Osteocyte (in vitro differentiated cells): ENCODE measurements at regions not wholly inside any gene's neighbourhood (a gene's known extent, or its start where the extent isn't known, plus 50 kb on each side); places are given as distances from the start of the nearest gene placed in this dataset.
"Not testable (repeated sequence)": the region's sequence is repeated elsewhere in the genome, so short reads cannot be mapped to it uniquely, and the experiment has no call there.

ENCODE experiments used
- DNase-seq: peaks from one replicate; pipeline ENCODE4 v3.0.0; 2021; ENCODE audit warnings: mixed read lengths; ENCODE audit not compliant: unreplicated experiment; ENCODE audit errors: extremely low spot score
- H3K27ac Mint-ChIP-seq: one replicate; pipeline ENCODE4 v1.8.0; 2021; ENCODE audit warnings: mild to moderate bottlenecking, mixed read lengths; ENCODE audit not compliant: unreplicated experiment
- H3K27me3 Mint-ChIP-seq: one replicate; pipeline ENCODE4 v1.8.0; 2021; ENCODE audit warnings: mixed read lengths; ENCODE audit not compliant: unreplicated experiment
- H3K36me3 Mint-ChIP-seq: one replicate; pipeline ENCODE4 v1.8.0; 2021; ENCODE audit warnings: mixed read lengths; ENCODE audit not compliant: unreplicated experiment
- H3K4me1 Mint-ChIP-seq: one replicate; pipeline ENCODE4 v1.8.0; 2021; ENCODE audit warnings: mixed read lengths; ENCODE audit not compliant: unreplicated experiment
- H3K4me3 Mint-ChIP-seq: one replicate; pipeline ENCODE4 v1.8.0; 2021; ENCODE audit warnings: mild to moderate bottlenecking, moderate library complexity, mixed read lengths; ENCODE audit not compliant: unreplicated experiment
- H3K9me3 Mint-ChIP-seq: one replicate; pipeline ENCODE4 v1.8.0; 2021; ENCODE audit warnings: mixed read lengths; ENCODE audit not compliant: unreplicated experiment
- CTCF ChIP-seq: fragments of 200-600 bp; sonication (generic); IDR thresholded peaks from 2 replicates; pipeline ENCODE4 v1.5.0; 2021; ENCODE audit warnings: antibody characterized with exemption, mild to moderate bottlenecking, moderate library complexity

- H3K27me3 Mint-ChIP-seq, result no peaks in the 10 kb centered on the region
Observed at GRCh38 chrX:85808217-85808616, 239.1 kb downstream of the CHM start.

GRCh38 chrX:85772391-85772790, 275.0 kb downstream of the CHM start:
- DNase-seq, H3K4me1 Mint-ChIP-seq, H3K4me3 Mint-ChIP-seq, H3K36me3 Mint-ChIP-seq, H3K27me3 Mint-ChIP-seq, H3K27ac Mint-ChIP-seq: not testable (repeated sequence)
- H3K9me3 Mint-ChIP-seq, result peaks cover 48% of the 10 kb centered on the region

More at GRCh38 chrX:85808217-85808616, 239.1 kb downstream of the CHM start:
- H3K36me3 Mint-ChIP-seq, result no peaks in the 10 kb centered on the region
- TF ChIP-seq CTCF, result no peak
- H3K9me3 Mint-ChIP-seq, result peaks cover 29% of the 10 kb centered on the region
- DNase-seq, result no peak
- H3K4me1 Mint-ChIP-seq, result no peaks in the 10 kb centered on the region
- H3K27ac Mint-ChIP-seq, result no peak overlapping the region
- H3K4me3 Mint-ChIP-seq, result no peak overlapping the region

GRCh38 chrX:85765651-85766050, 281.7 kb downstream of the CHM start:
- no peaks in the 10 kb centered on the region for H3K4me1 Mint-ChIP-seq
- H3K4me3 Mint-ChIP-seq, result no peak overlapping the region
- no peaks in the 10 kb centered on the region for H3K27me3 Mint-ChIP-seq
- no peak overlapping the region for H3K27ac Mint-ChIP-seq
- H3K9me3 Mint-ChIP-seq, result peaks cover 39% of the 10 kb centered on the region
- TF ChIP-seq CTCF, result no peak
- DNase-seq, result no peak
- H3K36me3 Mint-ChIP-seq, result no peaks in the 10 kb centered on the region

- not testable (repeated sequence) for DNase-seq, H3K4me3 Mint-ChIP-seq, H3K27ac Mint-ChIP-seq, H3K27me3 Mint-ChIP-seq, H3K4me1 Mint-ChIP-seq, H3K36me3 Mint-ChIP-seq
- H3K9me3 Mint-ChIP-seq, result peaks cover 43% of the 10 kb centered on the region
Observed at GRCh38 chrX:85723025-85723424, 324.3 kb downstream of the CHM start.

- H3K9me3 Mint-ChIP-seq, result peaks cover 25% of the 10 kb centered on the region
- not testable (repeated sequence) for H3K4me1 Mint-ChIP-seq, H3K27me3 Mint-ChIP-seq, H3K4me3 Mint-ChIP-seq, H3K36me3 Mint-ChIP-seq, H3K27ac Mint-ChIP-seq, DNase-seq
Observed at GRCh38 chrX:85703233-85703632, 323.8 kb upstream of the POF1B start.

- Mint-ChIP-seq H3K4me1 (no peaks in the 10 kb centered on the region), H3K9me3 (peaks cover 45% of the 10 kb centered on the region), H3K36me3 (no peaks in the 10 kb centered on the region), H3K27me3 (no peaks in the 10 kb centered on the region), H3K27ac (no peak overlapping the region), H3K4me3 (no peak overlapping the region)
- TF ChIP-seq CTCF, result no peak
- DNase-seq, result no peak
Observed at GRCh38 chrX:85698921-85699320, 319.5 kb upstream of the POF1B start.

- H3K4me3 Mint-ChIP-seq, result no peak overlapping the region
- no peaks in the 10 kb centered on the region for H3K36me3 Mint-ChIP-seq
- H3K27me3 Mint-ChIP-seq, result no peaks in the 10 kb centered on the region
- no peak for DNase-seq
- TF ChIP-seq CTCF, result no peak
- no peak overlapping the region for H3K27ac Mint-ChIP-seq
- H3K9me3 Mint-ChIP-seq, result peaks cover 50% of the 10 kb centered on the region
- H3K4me1 Mint-ChIP-seq, result no peaks in the 10 kb centered on the region
Observed at GRCh38 chrX:85685843-85686242, 306.4 kb upstream of the POF1B start.
